ENCODE measurements at regions not wholly inside any gene's neighbourhood (a gene's known extent, or its start where the extent isn't known, plus 50 kb on each side); places are given as distances from the start of the nearest gene placed in this dataset.

- TF ChIP-seq CTCF (IDR thresholded peaks at IDR 0.05) (no peak), POLR2A (IDR thresholded peaks at IDR 0.05) (no peak)
Measured at GRCh38 chr11:71096751-71097388, 155.5 kb downstream of the SHANK2 start.
